Neural cell (in vitro differentiated cells): ENCODE measurements at regions not wholly inside any gene's neighbourhood (a gene's known extent, or its start where the extent isn't known, plus 50 kb on each side); places are given as distances from the start of the nearest gene placed in this dataset.

Experiments used
- H2AFZ ChIP-seq: fragments of 200-600, 300-800 bp; sonication (generic), shearing (Covaris generic); 2 replicates; pipeline ENCODE4 v1.6.0; 2014; ENCODE audit warnings: low read depth, mild to moderate bottlenecking, antibody characterized with exemption, low read length, moderate library complexity
- H3F3A ChIP-seq: fragments of 200-600 bp; shearing (Covaris generic); 2 replicates; pipeline ENCODE4 v1.6.1; 2016; ENCODE audit warnings: mild to moderate bottlenecking, moderate library complexity, mixed read lengths, antibody characterized with exemption, low read length; ENCODE audit not compliant: insufficient read depth, poor library complexity, severe bottlenecking
- H3K27ac ChIP-seq: fragments of 200-600, 300-800 bp; sonication (generic), shearing (Covaris generic); 2 replicates; pipeline ENCODE4 v1.5.1; 2014; ENCODE audit warnings: mild to moderate bottlenecking, low read length, moderate library complexity
- H3K27me3 ChIP-seq: fragments of 300-800, 200-600 bp; sonication (generic), shearing (Covaris generic); 2 replicates; pipeline ENCODE4 v1.6.0; 2014; ENCODE audit warnings: mild to moderate bottlenecking, low read depth, low read length, moderate library complexity; ENCODE audit not compliant: insufficient read depth
- H3K36me3 ChIP-seq: fragments of 300-800, 200-600 bp; sonication (generic), shearing (Covaris generic); 2 replicates; pipeline ENCODE4 v1.5.1; 2014; ENCODE audit warnings: mild to moderate bottlenecking, antibody characterized with exemption, low read length, moderate library complexity; ENCODE audit not compliant: insufficient read depth
- H3K4me2 ChIP-seq: fragments of 300-800, 200-600 bp; sonication (generic), shearing (Covaris generic); 2 replicates; pipeline ENCODE4 v1.6.0; 2014; ENCODE audit warnings: mild to moderate bottlenecking, low read length
- H3K4me3 ChIP-seq: fragments of 300-800, 200-600 bp; sonication (generic), shearing (Covaris generic); 2 replicates; pipeline ENCODE4 v1.5.1; 2014; ENCODE audit warnings: mild to moderate bottlenecking, low read length, moderate library complexity
- H3K79me2 ChIP-seq: fragments of 200-600 bp; shearing (Covaris generic); replicated peaks from 2 replicates; pipeline ENCODE4 v1.6.0; 2014; ENCODE audit warnings: mild to moderate bottlenecking, low read length, moderate library complexity; ENCODE audit not compliant: insufficient read depth
- H3K9ac ChIP-seq: fragments of 300-800, 200-600 bp; sonication (generic), shearing (Covaris generic); 2 replicates; pipeline ENCODE4 v1.6.1; 2016; ENCODE audit warnings: mild to moderate bottlenecking, low read length, mixed read lengths
- H3K9me2 ChIP-seq: fragments of 200-600 bp; shearing (Covaris generic); 2 replicates; pipeline ENCODE4 v1.6.1; 2016; ENCODE audit warnings: mild to moderate bottlenecking, low read length, mixed read lengths; ENCODE audit not compliant: insufficient read depth
- H3K9me3 ChIP-seq: fragments of 200-600, 300-800 bp; sonication (generic), shearing (Covaris generic); 2 replicates; pipeline ENCODE4 v1.6.1; 2016; ENCODE audit warnings: mild to moderate bottlenecking, mixed run types, low read length, moderate library complexity, mixed read lengths
- H4K20me1 ChIP-seq: fragments of 200-600 bp; shearing (Covaris generic); 2 replicates; pipeline ENCODE4 v1.6.1; 2016; ENCODE audit warnings: mild to moderate bottlenecking, mixed run types; ENCODE audit not compliant: insufficient read depth
- EP300 ChIP-seq: fragments of 450-650 bp; conservative IDR thresholded peaks from 2 replicates; pipeline ENCODE4 v1.6.1; 2014; ENCODE audit warnings: antibody characterized with exemption, mild to moderate bottlenecking, moderate library complexity; ENCODE audit not compliant: poor library complexity, severe bottlenecking
- EZH2 ChIP-seq: fragments of 200-600, 300-800 bp; shearing (Covaris generic), sonication (generic); IDR thresholded peaks from 2 replicates; pipeline ENCODE4 v1.6.1; 2014; ENCODE audit warnings: antibody characterized with exemption, low read length, borderline replicate concordance, mild to moderate bottlenecking; ENCODE audit not compliant: insufficient read depth, poor library complexity, severe bottlenecking
- MXI1 ChIP-seq: fragments of 450-650 bp; conservative IDR thresholded peaks from 2 replicates; pipeline ENCODE4 v1.6.1; 2014; ENCODE audit warnings: antibody characterized with exemption, mild to moderate bottlenecking; ENCODE audit not compliant: poor library complexity, severe bottlenecking
- POLR2AphosphoS5 ChIP-seq: IDR thresholded peaks from 2 replicates; pipeline ENCODE4 v1.6.1; 2012
- RAD21 ChIP-seq: fragments of 450-650 bp; conservative IDR thresholded peaks from 2 replicates; pipeline ENCODE4 v1.6.1; 2014; ENCODE audit warnings: antibody characterized with exemption, mild to moderate bottlenecking, moderate library complexity
- SMC3 ChIP-seq: fragments of 450-650 bp; conservative IDR thresholded peaks from 2 replicates; pipeline ENCODE4 v1.6.1; 2014; ENCODE audit warnings: antibody characterized with exemption, mild to moderate bottlenecking, moderate library complexity; ENCODE audit not compliant: poor library complexity
- TAF1 ChIP-seq: IDR thresholded peaks from 2 replicates; pipeline ENCODE4 v1.6.1; 2012; ENCODE audit warnings: low read depth
- TF ChIP-seq, protein P1 (sequence below): fragments of 450-650 bp; IDR thresholded peaks from 2 replicates; pipeline ENCODE4 v1.5.1; 2014; ENCODE audit warnings: antibody characterized with exemption, mild to moderate bottlenecking, moderate library complexity; ENCODE audit not compliant: poor library complexity, severe bottlenecking
- TF ChIP-seq, protein P2 (sequence below): IDR thresholded peaks from 2 replicates; pipeline ENCODE4 v1.6.1; 2012; ENCODE audit warnings: borderline replicate concordance

DNA sequence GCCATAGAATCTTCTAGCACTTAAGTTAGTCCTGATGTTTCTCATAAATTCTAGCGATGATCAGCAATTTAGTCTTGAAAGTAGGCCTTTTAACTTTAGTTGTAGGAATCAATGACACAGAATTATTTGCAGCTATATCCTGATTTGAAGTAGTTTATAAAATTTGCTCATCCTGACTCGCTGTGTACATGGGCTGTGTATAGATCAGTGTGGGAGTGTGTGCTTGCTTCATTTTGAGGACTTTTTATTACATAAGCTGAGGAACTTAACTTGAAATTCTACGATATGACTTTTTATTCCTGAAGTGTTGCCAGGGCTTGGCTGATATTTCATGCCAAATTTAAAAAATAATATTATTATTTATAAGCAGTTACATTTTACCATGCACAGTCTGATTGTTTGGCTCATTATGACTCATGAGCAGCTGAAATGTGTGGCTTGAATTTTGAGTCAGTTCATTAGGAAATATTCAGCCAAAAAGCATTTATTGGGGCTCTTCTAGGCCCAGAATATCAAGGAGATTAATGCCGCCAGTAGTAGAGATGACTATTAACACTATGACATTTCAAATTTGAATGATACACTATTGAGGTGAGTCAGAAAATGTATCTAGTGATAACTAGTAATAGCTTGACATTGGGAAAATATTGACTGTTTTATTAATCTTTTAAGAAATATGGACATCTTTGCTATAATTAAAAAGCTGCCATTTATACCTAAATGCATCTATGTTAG lies 128.9 kb upstream of the LIMCH1 start:
- no peak overlapping the region for H3K9ac ChIP-seq
- no peaks in the 10 kb centered on the region for H3K27me3 ChIP-seq
- no peak overlapping the region for H3K4me2 ChIP-seq
- H2AFZ ChIP-seq: no peak overlapping the region
- TF ChIP-seq MXI1 (no peak), TAF1 (no peak)
- TF ChIP-seq, protein P1, sequence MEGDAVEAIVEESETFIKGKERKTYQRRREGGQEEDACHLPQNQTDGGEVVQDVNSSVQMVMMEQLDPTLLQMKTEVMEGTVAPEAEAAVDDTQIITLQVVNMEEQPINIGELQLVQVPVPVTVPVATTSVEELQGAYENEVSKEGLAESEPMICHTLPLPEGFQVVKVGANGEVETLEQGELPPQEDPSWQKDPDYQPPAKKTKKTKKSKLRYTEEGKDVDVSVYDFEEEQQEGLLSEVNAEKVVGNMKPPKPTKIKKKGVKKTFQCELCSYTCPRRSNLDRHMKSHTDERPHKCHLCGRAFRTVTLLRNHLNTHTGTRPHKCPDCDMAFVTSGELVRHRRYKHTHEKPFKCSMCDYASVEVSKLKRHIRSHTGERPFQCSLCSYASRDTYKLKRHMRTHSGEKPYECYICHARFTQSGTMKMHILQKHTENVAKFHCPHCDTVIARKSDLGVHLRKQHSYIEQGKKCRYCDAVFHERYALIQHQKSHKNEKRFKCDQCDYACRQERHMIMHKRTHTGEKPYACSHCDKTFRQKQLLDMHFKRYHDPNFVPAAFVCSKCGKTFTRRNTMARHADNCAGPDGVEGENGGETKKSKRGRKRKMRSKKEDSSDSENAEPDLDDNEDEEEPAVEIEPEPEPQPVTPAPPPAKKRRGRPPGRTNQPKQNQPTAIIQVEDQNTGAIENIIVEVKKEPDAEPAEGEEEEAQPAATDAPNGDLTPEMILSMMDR: no peak
- no peaks in the 10 kb centered on the region for H3K9me2 ChIP-seq
- H3K36me3 ChIP-seq: no peaks in the 10 kb centered on the region
- H3K9me3 ChIP-seq: no peaks in the 10 kb centered on the region
- no peaks in the 10 kb centered on the region for H4K20me1 ChIP-seq
- no peaks in the 10 kb centered on the region for H3K79me2 ChIP-seq
- no peak overlapping the region for H3K27ac ChIP-seq
- no peaks in the 10 kb centered on the region for H3F3A ChIP-seq
- H3K4me3 ChIP-seq: no peak overlapping the region

DNA sequence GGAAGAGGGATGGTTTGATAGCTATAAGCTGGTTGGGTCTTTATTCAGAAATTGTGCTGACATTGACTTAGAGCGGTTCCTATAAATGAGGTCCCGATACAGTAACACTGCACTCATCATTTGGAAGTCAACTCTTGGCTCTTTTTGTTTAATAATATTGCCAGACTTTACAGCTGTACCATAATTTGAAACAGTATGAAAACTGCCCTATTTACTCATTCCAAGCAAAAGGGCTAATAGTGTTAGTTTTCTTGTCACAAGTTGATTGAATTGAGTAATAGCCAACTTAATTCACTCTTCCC lies 128.4 kb upstream of the LIMCH1 start:
- no peaks in the 10 kb centered on the region for H4K20me1 ChIP-seq
- TF ChIP-seq TAF1 (no peak), RAD21 (no peak), MXI1 (no peak), POLR2AphosphoS5 (no peak), EP300 (no peak), EZH2 (no peak), SMC3 (no peak)
- TF ChIP-seq, protein P1: no peak
- TF ChIP-seq, protein P2, sequence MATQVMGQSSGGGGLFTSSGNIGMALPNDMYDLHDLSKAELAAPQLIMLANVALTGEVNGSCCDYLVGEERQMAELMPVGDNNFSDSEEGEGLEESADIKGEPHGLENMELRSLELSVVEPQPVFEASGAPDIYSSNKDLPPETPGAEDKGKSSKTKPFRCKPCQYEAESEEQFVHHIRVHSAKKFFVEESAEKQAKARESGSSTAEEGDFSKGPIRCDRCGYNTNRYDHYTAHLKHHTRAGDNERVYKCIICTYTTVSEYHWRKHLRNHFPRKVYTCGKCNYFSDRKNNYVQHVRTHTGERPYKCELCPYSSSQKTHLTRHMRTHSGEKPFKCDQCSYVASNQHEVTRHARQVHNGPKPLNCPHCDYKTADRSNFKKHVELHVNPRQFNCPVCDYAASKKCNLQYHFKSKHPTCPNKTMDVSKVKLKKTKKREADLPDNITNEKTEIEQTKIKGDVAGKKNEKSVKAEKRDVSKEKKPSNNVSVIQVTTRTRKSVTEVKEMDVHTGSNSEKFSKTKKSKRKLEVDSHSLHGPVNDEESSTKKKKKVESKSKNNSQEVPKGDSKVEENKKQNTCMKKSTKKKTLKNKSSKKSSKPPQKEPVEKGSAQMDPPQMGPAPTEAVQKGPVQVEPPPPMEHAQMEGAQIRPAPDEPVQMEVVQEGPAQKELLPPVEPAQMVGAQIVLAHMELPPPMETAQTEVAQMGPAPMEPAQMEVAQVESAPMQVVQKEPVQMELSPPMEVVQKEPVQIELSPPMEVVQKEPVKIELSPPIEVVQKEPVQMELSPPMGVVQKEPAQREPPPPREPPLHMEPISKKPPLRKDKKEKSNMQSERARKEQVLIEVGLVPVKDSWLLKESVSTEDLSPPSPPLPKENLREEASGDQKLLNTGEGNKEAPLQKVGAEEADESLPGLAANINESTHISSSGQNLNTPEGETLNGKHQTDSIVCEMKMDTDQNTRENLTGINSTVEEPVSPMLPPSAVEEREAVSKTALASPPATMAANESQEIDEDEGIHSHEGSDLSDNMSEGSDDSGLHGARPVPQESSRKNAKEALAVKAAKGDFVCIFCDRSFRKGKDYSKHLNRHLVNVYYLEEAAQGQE: no peak
- no peaks in the 10 kb centered on the region for H3K36me3 ChIP-seq
- no peaks in the 10 kb centered on the region for H3K9me3 ChIP-seq
- H3K4me2 ChIP-seq: no peak overlapping the region
- no peaks in the 10 kb centered on the region for H3K27me3 ChIP-seq
- H2AFZ ChIP-seq: no peak overlapping the region
- no peaks in the 10 kb centered on the region for H3F3A ChIP-seq
- H3K4me3 ChIP-seq: no peak overlapping the region
- no peak overlapping the region for H3K27ac ChIP-seq
- H3K9ac ChIP-seq: no peak overlapping the region
- H3K79me2 ChIP-seq: no peaks in the 10 kb centered on the region
- H3K9me2 ChIP-seq: no peaks in the 10 kb centered on the region
